RWPE2 (cell line): ENCODE measurements at regions not wholly inside any gene's neighbourhood (a gene's known extent, or its start where the extent isn't known, plus 50 kb on each side); places are given as distances from the start of the nearest gene placed in this dataset.
A peak's percentile ranks its signal among the peaks of the same experiment; 100 is the strongest.

Source experiments
- ATAC-seq: fragments of 200-7000 bp; cut with Tn5 transposase; 3 replicates; pipeline ENCODE4 v1.9.1; 2021; ENCODE audit warnings: low read depth
- DNase-seq: peaks from one replicate; pipeline ENCODE4 v3.0.0-alpha.2; 2020; ENCODE audit warnings: low spot score
- H3K27ac ChIP-seq: fragments of 450-650 bp; 2 replicates; pipeline ENCODE4 v1.5.1; 2017; ENCODE audit warnings: mild to moderate bottlenecking; ENCODE audit not compliant: poor library complexity, severe bottlenecking
- H3K27me3 ChIP-seq: fragments of 250-450 bp; sonication (Bioruptor Pico); 2 replicates; pipeline ENCODE4 v1.5.1; 2021; ENCODE audit warnings: mild to moderate bottlenecking, moderate library complexity; ENCODE audit not compliant: insufficient read depth, poor library complexity, severe bottlenecking
- H3K36me3 ChIP-seq: fragments of 250-450 bp; sonication (Bioruptor Pico); 2 replicates; pipeline ENCODE4 v1.5.1; 2020; ENCODE audit warnings: low read depth, mild to moderate bottlenecking, moderate library complexity
- H3K4me1 ChIP-seq: fragments of 250-450 bp; sonication (Bioruptor Pico); 2 replicates; pipeline ENCODE4 v1.5.1; 2021; ENCODE audit warnings: mild to moderate bottlenecking, moderate library complexity; ENCODE audit not compliant: insufficient read depth, poor library complexity, severe bottlenecking
- H3K4me3 ChIP-seq: fragments of 250-450 bp; sonication (Bioruptor Pico); 2 replicates; pipeline ENCODE4 v1.5.1; 2021; ENCODE audit warnings: mild to moderate bottlenecking, moderate library complexity; ENCODE audit not compliant: severe bottlenecking
- H3K9me3 ChIP-seq: fragments of 250-450 bp; sonication (Bioruptor Pico); 2 replicates; pipeline ENCODE4 v1.5.1; 2021; ENCODE audit warnings: mild to moderate bottlenecking, moderate library complexity; ENCODE audit not compliant: severe bottlenecking
- CTCF ChIP-seq: fragments of 450-650 bp; IDR thresholded peaks from one replicate; pipeline ENCODE4 v1.5.1; 2017; ENCODE audit warnings: mild to moderate bottlenecking, moderate library complexity; ENCODE audit not compliant: poor library complexity, severe bottlenecking

GRCh38 chr15:100767001-100767825, 112.4 kb upstream of the ALDH1A3 start:
- ATAC-seq: no peak
- H3K27ac ChIP-seq: no peak overlapping the region
- no peaks in the 10 kb centered on the region for H3K27me3 ChIP-seq

GRCh38 chr15:100768501-100768931, 111.1 kb upstream of the ALDH1A3 start:
- ATAC-seq (no peak), DNase-seq (peak; percentile 54)
- Histone ChIP-seq H3K36me3 (no peaks in the 10 kb centered on the region), H3K27ac (no peak overlapping the region), H3K4me3 (no peak overlapping the region), H3K9me3 (no peaks in the 10 kb centered on the region), H3K4me1 (no peaks in the 10 kb centered on the region), H3K27me3 (no peaks in the 10 kb centered on the region)
- TF ChIP-seq CTCF: no peak

More at GRCh38 chr15:100767001-100767825, 112.4 kb upstream of the ALDH1A3 start:
- Histone ChIP-seq H3K36me3 (no peaks in the 10 kb centered on the region), H3K4me1 (no peaks in the 10 kb centered on the region), H3K9me3 (no peaks in the 10 kb centered on the region), H3K4me3 (no peak overlapping the region)
- no peak for TF ChIP-seq CTCF
- peak; percentile 61 for DNase-seq

- Histone ChIP-seq H3K36me3 (no peaks in the 10 kb centered on the region), H3K9me3 (no peaks in the 10 kb centered on the region), H3K4me3 (no peak overlapping the region), H3K4me1 (no peaks in the 10 kb centered on the region), H3K27me3 (no peaks in the 10 kb centered on the region), H3K27ac (no peak overlapping the region)
- DNase-seq: peak; percentile 78
- no peak; the same call in 2 of the 3 replicates for ATAC-seq
- no peak for TF ChIP-seq CTCF
Measured at GRCh38 chr15:100769043-100769974, 110.3 kb upstream of the ALDH1A3 start.

GRCh38 chr15:100769975-100770340, 109.7 kb upstream of the ALDH1A3 start:
- H3K36me3 ChIP-seq: no peaks in the 10 kb centered on the region
- no peak overlapping the region for H3K4me3 ChIP-seq
- DNase-seq: peak; percentile 50
- no peaks in the 10 kb centered on the region for H3K9me3 ChIP-seq
- no peak; the same call in 2 of the 3 replicates for ATAC-seq
- no peak overlapping the region for H3K27ac ChIP-seq
- H3K4me1 ChIP-seq: no peaks in the 10 kb centered on the region
- H3K27me3 ChIP-seq: no peaks in the 10 kb centered on the region
- TF ChIP-seq CTCF: no peak
